GM19023 (cell line): ENCODE measurements at regions not wholly inside any gene's neighbourhood (a gene's known extent, or its start where the extent isn't known, plus 50 kb on each side); places are given as distances from the start of the nearest gene placed in this dataset.

Source experiments
- ATAC-seq: cut with Tn5 transposase; IDR thresholded peaks from one replicate; pipeline ENCODE4 v1.9.1; 2021; ENCODE audit warnings: mild to moderate bottlenecking, moderate library complexity; ENCODE audit not compliant: unreplicated experiment

DNA sequence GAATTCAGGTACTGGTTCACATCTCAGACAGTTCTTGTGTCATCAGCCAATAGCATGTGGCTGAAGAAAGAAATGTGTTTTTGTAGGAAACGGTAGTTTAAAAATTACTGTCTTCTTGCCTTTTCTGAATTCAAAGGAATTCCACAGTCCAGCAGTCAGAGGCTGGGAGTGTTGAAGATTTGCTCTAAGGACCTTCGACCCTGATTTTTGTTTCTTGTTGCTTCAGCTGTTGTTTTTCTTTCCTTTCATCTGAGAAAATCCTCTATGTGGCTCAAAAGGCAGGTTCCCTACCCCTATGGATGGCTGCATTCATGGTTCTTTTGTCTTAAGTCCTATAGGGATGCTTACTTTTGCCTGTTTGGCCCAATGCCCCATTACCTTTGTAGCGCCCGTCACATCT lies 304.9 kb downstream of the TMEM167A start:
- no peak for ATAC-seq

- ATAC-seq, result no peak
Observed at GRCh38 chr5:82766206-82766605, 311.0 kb downstream of the TMEM167A start.

DNA sequence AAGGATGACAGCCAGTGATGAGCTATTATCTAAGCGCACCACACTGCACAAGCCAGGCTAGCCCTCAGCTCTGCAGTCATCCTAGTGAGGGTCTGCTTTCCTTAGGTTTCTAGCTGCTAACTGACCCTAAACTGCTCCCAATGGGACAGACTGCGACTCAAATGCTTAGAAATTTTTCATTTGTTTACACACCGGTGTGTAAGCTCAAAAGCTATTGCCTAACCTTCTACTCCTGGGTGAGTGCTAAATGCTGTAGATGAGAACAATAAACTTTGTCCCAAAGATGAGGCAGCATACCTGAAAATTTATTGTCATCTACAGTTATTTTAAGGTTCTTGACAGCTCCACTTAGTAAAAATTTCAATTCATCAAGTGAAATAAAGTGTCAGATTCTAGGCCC lies 311.4 kb downstream of the TMEM167A start:
- no peak for ATAC-seq

DNA sequence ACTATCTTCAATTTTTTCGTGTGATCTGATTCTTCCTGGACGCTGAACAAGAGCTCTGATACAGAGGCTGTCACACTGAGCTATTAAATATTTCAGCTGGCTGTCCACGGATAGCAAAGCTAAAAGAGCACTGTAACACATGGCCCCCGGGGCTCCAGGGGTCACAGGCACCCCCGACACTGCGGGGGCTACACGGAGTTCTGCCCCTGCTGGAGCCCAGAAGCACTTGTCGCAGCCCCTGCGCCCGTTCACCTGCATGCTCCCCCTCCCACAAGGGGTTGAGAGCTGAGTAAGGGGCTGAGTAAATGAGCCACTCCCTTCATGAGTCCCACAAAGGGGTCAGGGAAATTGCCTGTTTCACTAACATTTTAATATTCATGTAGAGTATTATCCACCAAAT lies 316.3 kb downstream of the TMEM167A start:
- no peak for ATAC-seq

DNA sequence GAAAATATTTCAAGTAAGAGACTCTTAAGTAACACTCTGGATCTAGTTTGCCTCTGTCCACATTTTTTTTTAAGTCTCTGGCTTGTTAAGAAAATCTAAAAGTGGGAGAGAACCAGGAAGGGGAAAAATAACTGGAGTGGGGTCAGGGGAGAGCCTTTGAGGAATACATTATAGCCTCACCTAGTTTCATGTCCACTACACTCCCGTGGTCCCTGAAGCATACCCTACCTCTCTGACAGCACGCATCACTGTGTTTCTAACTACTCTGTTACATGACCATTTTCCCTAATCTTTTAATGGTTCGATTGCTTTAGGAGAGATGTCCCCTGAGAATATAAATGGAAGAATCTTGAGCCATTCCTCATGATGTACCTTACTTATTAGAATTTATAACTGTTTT lies 318.3 kb downstream of the TMEM167A start:
- ATAC-seq, result no peak

DNA sequence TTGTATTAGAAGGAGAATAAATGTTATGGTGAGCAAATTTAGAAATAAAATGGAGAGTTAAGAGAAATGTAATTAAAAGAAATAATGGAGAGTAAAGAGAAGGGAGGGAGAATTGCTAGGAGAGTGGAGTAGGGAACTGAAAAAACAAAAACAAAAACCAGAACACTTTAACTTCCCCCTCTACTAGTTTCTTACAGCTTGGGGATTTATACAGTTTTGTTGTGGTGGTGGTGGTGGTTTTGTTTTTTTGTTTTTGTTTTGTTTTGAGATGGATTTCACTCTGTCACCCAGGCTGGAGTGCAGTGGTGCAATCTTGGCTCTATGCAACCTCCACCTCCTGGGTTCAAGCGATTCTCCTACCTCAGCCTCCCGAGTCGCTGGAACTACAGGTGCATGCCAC lies 322.4 kb downstream of the TMEM167A start:
- peak; percentile 83 for ATAC-seq

GRCh38 chr5:82754036-82754746 lies 323.0 kb downstream of the TMEM167A start:
- no peak for ATAC-seq

GRCh38 chr5:82753374-82753773 lies 323.8 kb downstream of the TMEM167A start:
- no peak for ATAC-seq

DNA sequence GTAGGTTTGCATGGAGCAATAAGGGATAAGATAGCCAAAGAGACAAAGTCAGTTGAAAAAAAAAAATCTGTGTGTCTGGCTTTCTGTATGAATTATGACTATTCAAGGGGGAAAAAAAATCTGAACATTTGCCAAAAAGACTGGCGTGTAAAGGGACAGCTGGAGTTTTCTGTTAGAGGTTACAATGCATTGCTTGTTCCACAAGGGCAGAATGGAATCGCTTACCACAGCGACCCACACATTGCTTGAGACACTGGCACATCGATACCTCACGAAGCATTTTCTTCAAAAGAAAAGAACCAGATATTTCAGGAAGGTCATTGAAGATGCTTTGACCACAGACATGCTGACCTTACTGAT lies 327.8 kb downstream of the TMEM167A start:
- ATAC-seq, result no peak

DNA sequence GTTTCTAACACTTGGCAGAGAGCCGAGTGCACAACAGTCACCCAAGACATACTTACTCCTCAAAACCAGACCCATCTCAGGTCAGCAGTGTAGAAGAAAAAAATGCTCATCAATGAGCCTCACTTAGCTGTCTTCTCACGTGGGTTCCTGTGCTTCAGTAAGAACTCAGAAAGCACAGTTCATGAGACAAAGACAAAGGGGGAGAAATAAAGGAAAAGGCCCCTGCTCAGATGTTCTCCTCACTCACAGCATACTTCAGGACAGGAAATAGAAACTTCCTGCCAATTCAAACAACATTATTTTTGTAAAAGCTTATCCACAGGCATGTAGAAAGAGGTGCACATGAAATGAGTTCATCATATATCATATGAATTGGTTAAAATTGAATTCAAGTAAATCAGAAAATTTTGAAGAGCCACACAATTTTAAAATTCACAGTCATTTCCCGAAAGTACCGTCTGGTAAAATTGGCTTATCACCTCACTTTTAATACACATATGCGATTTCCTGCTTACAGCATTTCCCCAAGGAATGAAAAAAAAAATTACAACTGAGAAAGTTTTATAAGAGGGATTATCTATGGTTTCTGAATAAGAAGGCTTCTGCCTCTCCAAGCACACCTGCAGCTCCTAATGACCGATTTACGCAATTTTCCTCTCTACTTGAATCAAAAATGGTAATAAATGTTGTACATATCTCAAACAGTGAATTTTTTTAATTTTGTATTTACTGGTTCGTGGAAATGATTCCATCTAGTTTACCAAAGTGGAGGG lies 328.3 kb downstream of the TMEM167A start:
- no peak for ATAC-seq

- ATAC-seq, result no peak
Observed at GRCh38 chr5:82747986-82748385, 329.2 kb downstream of the TMEM167A start.

- no peak for ATAC-seq
Observed at GRCh38 chr5:82745016-82745415, 332.2 kb downstream of the TMEM167A start.

DNA sequence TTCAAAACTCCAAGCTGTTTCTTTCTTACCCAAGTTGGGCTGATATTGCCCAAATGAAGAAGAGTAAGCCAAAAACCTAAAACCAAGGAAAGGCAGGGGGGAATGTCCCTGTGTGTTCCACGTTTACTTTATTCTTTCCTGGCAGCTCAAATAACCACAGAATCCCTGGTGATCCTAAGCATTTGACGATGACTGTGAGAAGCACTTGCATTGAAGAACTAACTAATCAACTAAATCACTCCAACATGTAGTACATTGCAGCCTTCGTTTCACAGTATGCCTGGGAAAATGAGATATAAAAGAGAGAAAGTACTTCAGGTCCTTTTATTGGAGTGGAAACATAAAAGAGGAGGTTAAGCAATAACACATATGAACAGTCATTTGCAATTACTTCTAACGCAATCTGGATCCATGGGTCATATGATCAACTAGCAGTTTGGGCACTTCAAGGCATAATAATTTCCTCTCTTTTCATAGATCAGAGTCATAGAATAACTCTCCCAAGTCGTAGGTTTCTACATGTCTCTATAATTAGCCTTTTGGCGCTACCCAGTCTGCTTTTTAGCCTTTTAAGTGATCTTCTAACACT lies 338.4 kb downstream of the TMEM167A start:
- no peak for ATAC-seq

DNA sequence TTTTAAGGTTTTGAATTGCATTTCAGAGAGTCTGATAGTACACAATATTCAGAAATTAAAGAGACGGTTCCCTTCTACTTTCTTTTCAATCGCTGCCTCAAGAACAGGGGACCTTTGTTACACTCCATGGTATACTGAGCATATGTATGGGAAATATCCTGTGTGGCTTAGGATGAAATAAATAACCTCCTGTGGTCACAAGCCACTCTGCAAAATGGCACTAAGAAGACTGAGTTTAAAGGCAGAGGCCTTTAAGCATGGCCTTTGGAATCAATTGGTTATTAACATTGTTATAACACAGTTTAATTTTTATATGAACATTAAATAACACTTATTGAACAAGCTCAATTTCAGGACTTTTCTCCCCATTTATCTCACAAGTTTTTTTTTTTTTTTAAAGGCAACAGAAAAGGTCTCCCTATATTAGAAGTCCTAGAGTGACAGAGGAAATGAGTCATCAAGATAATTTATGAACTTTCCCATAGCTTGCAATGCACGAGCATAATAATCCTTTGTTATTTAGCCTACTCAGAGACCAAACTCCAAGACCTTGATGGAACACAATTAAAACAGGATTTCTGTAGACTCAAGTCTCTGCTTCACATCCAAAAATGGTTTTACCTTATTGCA lies 341.9 kb downstream of the TMEM167A start:
- ATAC-seq, result no peak

- ATAC-seq, result no peak
Observed at GRCh38 chr5:82734347-82734746, 342.8 kb downstream of the TMEM167A start.

DNA sequence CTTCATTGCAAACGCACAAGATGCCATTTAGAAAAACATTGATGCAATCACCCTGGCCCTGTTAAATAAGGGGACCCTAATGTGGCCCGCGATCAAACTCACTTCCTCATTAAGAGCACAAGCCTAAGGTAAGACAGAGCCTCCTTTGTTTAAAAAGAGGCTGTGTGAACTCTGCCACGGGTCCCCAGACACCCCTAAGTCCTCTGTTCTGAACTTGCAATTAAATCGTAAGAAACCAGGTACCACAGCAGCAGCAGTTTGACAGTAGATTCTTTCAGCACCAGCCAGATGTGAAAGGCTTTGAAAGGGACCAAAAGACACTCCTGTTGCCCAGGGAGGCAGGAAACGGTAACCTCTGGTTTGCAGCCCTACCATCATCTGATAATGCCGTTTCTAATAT lies 346.3 kb downstream of the TMEM167A start:
- ATAC-seq, result no peak

- ATAC-seq, result no peak
Observed at GRCh38 chr5:82728926-82729702, 348.1 kb downstream of the TMEM167A start.

- no peak for ATAC-seq
Observed at GRCh38 chr5:82723168-82723567, 354.0 kb downstream of the TMEM167A start.

- no peak for ATAC-seq
Observed at GRCh38 chr5:82721087-82721410, 356.1 kb downstream of the TMEM167A start.

GRCh38 chr5:82720213-82721086 lies 356.7 kb downstream of the TMEM167A start:
- ATAC-seq, result no peak
